ENCODE measurements at regions not wholly inside any gene's neighbourhood (a gene's known extent, or its start where the extent isn't known, plus 50 kb on each side); places are given as distances from the start of the nearest gene placed in this dataset.

DNA sequence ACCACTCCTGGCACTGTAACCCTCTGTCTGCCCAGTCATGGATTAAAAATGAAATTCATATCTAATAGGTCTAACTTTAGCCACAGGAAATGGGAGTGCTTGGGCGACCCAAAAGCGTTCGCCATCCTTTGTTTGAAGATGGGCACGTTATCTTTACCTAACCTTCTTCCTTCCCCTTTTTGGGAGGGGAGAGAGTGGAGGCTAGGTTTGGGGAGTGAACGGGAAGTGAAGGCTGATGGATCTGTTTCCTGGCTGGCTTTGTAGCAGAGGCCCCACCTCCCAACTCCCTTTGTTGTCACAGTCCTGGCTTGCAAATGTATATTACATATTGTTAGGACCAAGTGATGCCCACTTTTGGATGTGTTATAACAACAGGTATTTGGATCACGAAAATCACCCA, 98.1 kb upstream of the ARHGEF3 start:
- Histone ChIP-seq H3K4me2 (ENCODE audit: low read depth, low read length, poor library complexity, severe bottlenecking) (no peak overlapping the region), H3K9me2 (replicated peaks; ENCODE audit: insufficient read depth, low read length) (no peaks in the 10 kb centered on the region), H3K79me2 (ENCODE audit: insufficient read depth, low read length) (no peaks in the 10 kb centered on the region), H3K4me3 (ENCODE audit: insufficient read depth, low read length, poor library complexity, severe bottlenecking) (no peak overlapping the region), H3K9me3 (ENCODE audit: insufficient read depth, low read length) (no peaks in the 10 kb centered on the region), H2AFZ (ENCODE audit: low read depth, low read length, severe bottlenecking) (no peak overlapping the region), H3F3A (ENCODE audit: insufficient read depth) (no peaks in the 10 kb centered on the region), H3K27me3 (ENCODE audit: low read length) (no peaks in the 10 kb centered on the region), H3K27ac (ENCODE audit: low read depth, low read length) (no peak overlapping the region), H3K9ac (ENCODE audit: low read length) (no peak overlapping the region), H3K36me3 (ENCODE audit: low read length) (no peaks in the 10 kb centered on the region), H4K20me1 (ENCODE audit: low read depth, low read length) (no peaks in the 10 kb centered on the region)
- TF ChIP-seq EZH2phosphoT487 (conservative IDR thresholded peaks at IDR 0.05; ENCODE audit: low read length) = no peak

DNA sequence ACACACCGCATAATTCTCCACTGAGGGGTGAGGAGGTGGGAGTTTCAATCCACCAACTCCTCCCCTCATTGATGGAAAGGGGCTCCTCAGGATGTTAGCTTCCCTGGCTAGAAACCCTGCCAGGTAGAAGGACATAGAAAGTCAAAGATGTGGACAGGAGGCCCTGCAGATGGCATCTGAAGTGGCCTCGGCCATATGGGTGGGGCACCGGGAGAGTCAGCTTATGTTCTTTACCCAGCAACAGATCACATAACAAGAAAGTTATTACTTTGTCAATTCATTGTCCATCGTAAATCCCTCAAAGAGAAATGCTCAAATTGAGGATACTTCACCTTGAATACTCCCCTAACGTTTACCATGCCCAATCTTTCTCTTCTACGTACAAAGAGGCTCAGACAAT, 97.3 kb upstream of the ARHGEF3 start:
- H3K9me3 ChIP-seq (ENCODE audit: insufficient read depth, low read length) = no peaks in the 10 kb centered on the region
- no peaks in the 10 kb centered on the region for H3K27me3 ChIP-seq (ENCODE audit: low read length)
- no peaks in the 10 kb centered on the region for H3K36me3 ChIP-seq (ENCODE audit: low read length)
- H3K4me2 ChIP-seq (ENCODE audit: low read depth, low read length, poor library complexity, severe bottlenecking) = no peak overlapping the region
- no peak for TF ChIP-seq EZH2phosphoT487 (conservative IDR thresholded peaks at IDR 0.05; ENCODE audit: low read length)
- TF ChIP-seq, protein P1, sequence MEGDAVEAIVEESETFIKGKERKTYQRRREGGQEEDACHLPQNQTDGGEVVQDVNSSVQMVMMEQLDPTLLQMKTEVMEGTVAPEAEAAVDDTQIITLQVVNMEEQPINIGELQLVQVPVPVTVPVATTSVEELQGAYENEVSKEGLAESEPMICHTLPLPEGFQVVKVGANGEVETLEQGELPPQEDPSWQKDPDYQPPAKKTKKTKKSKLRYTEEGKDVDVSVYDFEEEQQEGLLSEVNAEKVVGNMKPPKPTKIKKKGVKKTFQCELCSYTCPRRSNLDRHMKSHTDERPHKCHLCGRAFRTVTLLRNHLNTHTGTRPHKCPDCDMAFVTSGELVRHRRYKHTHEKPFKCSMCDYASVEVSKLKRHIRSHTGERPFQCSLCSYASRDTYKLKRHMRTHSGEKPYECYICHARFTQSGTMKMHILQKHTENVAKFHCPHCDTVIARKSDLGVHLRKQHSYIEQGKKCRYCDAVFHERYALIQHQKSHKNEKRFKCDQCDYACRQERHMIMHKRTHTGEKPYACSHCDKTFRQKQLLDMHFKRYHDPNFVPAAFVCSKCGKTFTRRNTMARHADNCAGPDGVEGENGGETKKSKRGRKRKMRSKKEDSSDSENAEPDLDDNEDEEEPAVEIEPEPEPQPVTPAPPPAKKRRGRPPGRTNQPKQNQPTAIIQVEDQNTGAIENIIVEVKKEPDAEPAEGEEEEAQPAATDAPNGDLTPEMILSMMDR (IDR thresholded peaks at IDR 0.05; ENCODE audit: insufficient read depth, low read length, poor library complexity, severe bottlenecking) = no peak
- no peaks in the 10 kb centered on the region for H3F3A ChIP-seq (ENCODE audit: insufficient read depth)
- H4K20me1 ChIP-seq (ENCODE audit: low read depth, low read length) = no peaks in the 10 kb centered on the region
- H3K4me3 ChIP-seq (ENCODE audit: insufficient read depth, low read length, poor library complexity, severe bottlenecking) = no peak overlapping the region
- H3K79me2 ChIP-seq (ENCODE audit: insufficient read depth, low read length) = no peaks in the 10 kb centered on the region
- H3K27ac ChIP-seq (ENCODE audit: low read depth, low read length) = no peak overlapping the region
- no peak overlapping the region for H3K9ac ChIP-seq (ENCODE audit: low read length)
- no peak overlapping the region for H2AFZ ChIP-seq (ENCODE audit: low read depth, low read length, severe bottlenecking)
- no peaks in the 10 kb centered on the region for H3K9me2 ChIP-seq (replicated peaks; ENCODE audit: insufficient read depth, low read length)

DNA sequence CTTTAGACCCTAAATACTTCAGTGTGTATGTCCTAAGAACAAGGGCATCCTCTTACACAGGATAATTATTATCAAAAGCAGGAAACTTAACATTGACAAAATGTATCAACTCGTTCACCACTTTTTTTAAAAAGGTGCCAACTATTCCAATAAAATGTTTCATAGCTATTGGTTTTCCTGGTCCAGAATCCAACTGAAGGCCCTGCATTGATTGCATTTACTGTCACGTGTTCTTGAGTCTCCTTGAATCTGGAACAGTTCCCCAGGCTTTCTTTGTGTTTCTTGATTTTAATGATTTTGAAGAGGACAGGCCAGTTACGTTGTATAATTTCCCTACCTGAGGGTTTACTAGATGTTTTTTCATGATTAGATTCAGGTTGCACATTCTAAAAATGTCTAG, 94.6 kb upstream of the ARHGEF3 start:
- Histone ChIP-seq H3K9me2 (replicated peaks; ENCODE audit: insufficient read depth, low read length) (no peaks in the 10 kb centered on the region), H3K27me3 (ENCODE audit: low read length) (no peaks in the 10 kb centered on the region), H3K27ac (ENCODE audit: low read depth, low read length) (no peak overlapping the region), H4K20me1 (ENCODE audit: low read depth, low read length) (no peaks in the 10 kb centered on the region), H3K9me3 (ENCODE audit: insufficient read depth, low read length) (no peaks in the 10 kb centered on the region), H3K36me3 (ENCODE audit: low read length) (no peaks in the 10 kb centered on the region), H3F3A (ENCODE audit: insufficient read depth) (no peaks in the 10 kb centered on the region), H3K79me2 (ENCODE audit: insufficient read depth, low read length) (no peaks in the 10 kb centered on the region), H3K9ac (ENCODE audit: low read length) (no peak overlapping the region), H3K4me2 (ENCODE audit: low read depth, low read length, poor library complexity, severe bottlenecking) (no peak overlapping the region), H3K4me3 (ENCODE audit: insufficient read depth, low read length, poor library complexity, severe bottlenecking) (no peak overlapping the region), H2AFZ (ENCODE audit: low read depth, low read length, severe bottlenecking) (no peak overlapping the region)
- TF ChIP-seq, protein P1 (IDR thresholded peaks at IDR 0.05; ENCODE audit: insufficient read depth, low read length, poor library complexity, severe bottlenecking) = no peak
- TF ChIP-seq EZH2phosphoT487 (conservative IDR thresholded peaks at IDR 0.05; ENCODE audit: low read length) = no peak

DNA sequence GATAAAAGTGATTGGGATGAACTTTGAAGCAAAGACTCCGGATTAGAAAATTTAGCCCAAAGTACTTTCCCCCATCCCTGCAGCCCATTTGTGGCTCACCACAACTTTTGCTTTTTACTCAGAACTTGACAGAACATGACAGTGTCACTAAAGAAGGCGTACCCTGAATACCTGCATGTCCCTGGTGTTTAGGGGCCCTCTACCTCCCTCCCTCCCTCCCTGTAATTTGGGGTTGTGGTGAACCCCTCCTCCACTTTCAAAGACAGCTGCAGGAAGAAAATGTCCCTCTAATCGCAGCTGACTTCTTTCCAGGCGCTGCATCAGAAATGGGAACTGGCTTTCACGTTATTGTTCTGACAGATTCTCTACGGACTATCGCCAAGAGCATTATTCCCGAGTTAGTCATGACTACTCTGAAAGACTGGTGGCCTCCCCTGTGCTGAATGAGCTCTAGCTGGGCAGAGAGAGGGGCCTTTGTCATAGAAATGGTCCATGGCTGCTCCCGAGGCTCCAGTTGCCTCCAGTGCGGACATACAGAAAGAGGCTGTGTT, 93.2 kb upstream of the ARHGEF3 start:
- no peak for TF ChIP-seq EZH2phosphoT487 (conservative IDR thresholded peaks at IDR 0.05; ENCODE audit: low read length)
- TF ChIP-seq, protein P1 (IDR thresholded peaks at IDR 0.05; ENCODE audit: insufficient read depth, low read length, poor library complexity, severe bottlenecking) = no peak
- no peak overlapping the region for H3K9ac ChIP-seq (ENCODE audit: low read length)
- no peak overlapping the region for H3K27ac ChIP-seq (ENCODE audit: low read depth, low read length)
- H3K4me3 ChIP-seq (ENCODE audit: insufficient read depth, low read length, poor library complexity, severe bottlenecking) = no peak overlapping the region
- H3K9me3 ChIP-seq (ENCODE audit: insufficient read depth, low read length) = no peaks in the 10 kb centered on the region
- no peaks in the 10 kb centered on the region for H3K79me2 ChIP-seq (ENCODE audit: insufficient read depth, low read length)
- no peak overlapping the region for H2AFZ ChIP-seq (ENCODE audit: low read depth, low read length, severe bottlenecking)
- H3K9me2 ChIP-seq (replicated peaks; ENCODE audit: insufficient read depth, low read length) = no peaks in the 10 kb centered on the region
- H4K20me1 ChIP-seq (ENCODE audit: low read depth, low read length) = no peaks in the 10 kb centered on the region
- no peaks in the 10 kb centered on the region for H3K36me3 ChIP-seq (ENCODE audit: low read length)
- no peaks in the 10 kb centered on the region for H3F3A ChIP-seq (ENCODE audit: insufficient read depth)
- no peaks in the 10 kb centered on the region for H3K27me3 ChIP-seq (ENCODE audit: low read length)
- H3K4me2 ChIP-seq (ENCODE audit: low read depth, low read length, poor library complexity, severe bottlenecking) = no peak overlapping the region

Data from SU-DHL-6 (cell line).